NCI-H146 (cell line): ENCODE measurements at regions not wholly inside any gene's neighbourhood (a gene's known extent, or its start where the extent isn't known, plus 50 kb on each side); places are given as distances from the start of the nearest gene placed in this dataset.

ENCODE experiments used
- DNase-seq: peaks from one replicate; lab custom pipeline; 2025; lab: John Stamatoyannopoulos, UW

- DNase-seq = no peak
These were observed 366.6 kb downstream of the SOX2 start for GRCh38 chr3:182078316-182078715.

- no peak for DNase-seq
These were observed 367.2 kb downstream of the SOX2 start for GRCh38 chr3:182078929-182079328.

- no peak for DNase-seq
These were observed 369.4 kb downstream of the SOX2 start for GRCh38 chr3:182081096-182081495.

- DNase-seq = no peak
These were observed 371.4 kb downstream of the SOX2 start for GRCh38 chr3:182083112-182083511.

GRCh38 chr3:182092662-182093262 lies 381.0 kb downstream of the SOX2 start:
- peak; percentile 69 for DNase-seq

GRCh38 chr3:182094321-182094720 lies 382.6 kb downstream of the SOX2 start:
- DNase-seq = no peak

GRCh38 chr3:182104881-182105280 lies 393.2 kb downstream of the SOX2 start:
- DNase-seq = peak; percentile 49

GRCh38 chr3:182105875-182106274 lies 394.1 kb downstream of the SOX2 start:
- no peak for DNase-seq

GRCh38 chr3:182108371-182108770 lies 396.6 kb downstream of the SOX2 start:
- no peak for DNase-seq

GRCh38 chr3:182111967-182112366 lies 400.2 kb downstream of the SOX2 start:
- no peak for DNase-seq

GRCh38 chr3:182115328-182116015 lies 403.7 kb downstream of the SOX2 start:
- peak; percentile 55 for DNase-seq

- no peak for DNase-seq
These were observed 404.7 kb downstream of the SOX2 start for GRCh38 chr3:182116386-182116785.

GRCh38 chr3:182117131-182117530 lies 405.4 kb downstream of the SOX2 start:
- DNase-seq = no peak

GRCh38 chr3:182117583-182117982 lies 405.9 kb downstream of the SOX2 start:
- DNase-seq = peak; percentile 100

GRCh38 chr3:182118066-182118465 lies 406.3 kb downstream of the SOX2 start:
- DNase-seq = peak; percentile 97

- peak; percentile 55 for DNase-seq
These were observed 409.7 kb downstream of the SOX2 start for GRCh38 chr3:182121401-182121800.

GRCh38 chr3:182122779-182123178 lies 411.1 kb downstream of the SOX2 start:
- no peak for DNase-seq

GRCh38 chr3:182124187-182124586 lies 412.5 kb downstream of the SOX2 start:
- DNase-seq = no peak

GRCh38 chr3:182124716-182125115 lies 413.0 kb downstream of the SOX2 start:
- DNase-seq = no peak

- no peak for DNase-seq
These were observed 418.0 kb downstream of the SOX2 start for GRCh38 chr3:182129740-182130139.

- no peak for DNase-seq
These were observed 422.0 kb downstream of the SOX2 start for GRCh38 chr3:182133752-182134151.

- DNase-seq = no peak
These were observed 423.3 kb downstream of the SOX2 start for GRCh38 chr3:182135056-182135455.

- peak; percentile 94 for DNase-seq
These were observed 424.5 kb downstream of the SOX2 start for GRCh38 chr3:182136008-182136910.
